GM12892 (cell line): ENCODE measurements at regions not wholly inside any gene's neighbourhood (a gene's known extent, or its start where the extent isn't known, plus 50 kb on each side); places are given as distances from the start of the nearest gene placed in this dataset.

Experiments used
- DNase-seq: peaks from one replicate; pipeline ENCODE4 v3.0.0; 2011; ENCODE audit not compliant: insufficient read length
- FAIRE-seq: peaks from 2 replicates; lab custom pipeline; 2011; peaks lifted over from hg19 to GRCh38; lab: Jason Lieb, UNC
- POLR2A ChIP-seq: IDR thresholded peaks from 2 replicates; pipeline ENCODE4 v1.6.1; 2011; ENCODE audit warnings: low read depth, low read length, control low read depth
- POLR2AphosphoS5 ChIP-seq: IDR thresholded peaks from 2 replicates; pipeline ENCODE4 v1.6.1; 2011; ENCODE audit warnings: low read depth, low read length, control low read depth
- TAF1 ChIP-seq: IDR thresholded peaks from 2 replicates; pipeline ENCODE4 v1.6.1; 2011; ENCODE audit warnings: low read depth, mild to moderate bottlenecking, control low read depth, low read length, borderline replicate concordance

DNA sequence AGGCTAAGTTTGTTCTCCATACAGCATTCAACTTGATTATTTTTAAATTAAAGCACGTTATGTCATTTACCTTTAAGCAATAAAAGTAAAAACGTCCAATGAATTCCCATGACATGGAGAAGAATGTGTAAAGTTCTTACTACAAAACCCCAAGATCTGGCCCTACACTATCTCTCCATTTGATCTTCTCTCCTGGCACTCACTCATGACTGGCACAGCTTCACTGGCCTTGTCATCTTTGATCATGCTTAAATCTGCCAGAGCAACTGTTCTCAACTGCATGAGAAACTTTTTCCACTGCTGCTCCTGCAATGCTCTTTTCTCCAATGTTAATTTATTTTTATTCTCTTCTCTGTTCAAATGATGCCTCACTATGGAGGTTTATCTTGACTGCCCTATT lies 1109.0 kb upstream of the IGFBP7 start:
- FAIRE-seq (no peak), DNase-seq (no peak)
- TF ChIP-seq TAF1 (no peak), POLR2AphosphoS5 (no peak), POLR2A (no peak)

DNA sequence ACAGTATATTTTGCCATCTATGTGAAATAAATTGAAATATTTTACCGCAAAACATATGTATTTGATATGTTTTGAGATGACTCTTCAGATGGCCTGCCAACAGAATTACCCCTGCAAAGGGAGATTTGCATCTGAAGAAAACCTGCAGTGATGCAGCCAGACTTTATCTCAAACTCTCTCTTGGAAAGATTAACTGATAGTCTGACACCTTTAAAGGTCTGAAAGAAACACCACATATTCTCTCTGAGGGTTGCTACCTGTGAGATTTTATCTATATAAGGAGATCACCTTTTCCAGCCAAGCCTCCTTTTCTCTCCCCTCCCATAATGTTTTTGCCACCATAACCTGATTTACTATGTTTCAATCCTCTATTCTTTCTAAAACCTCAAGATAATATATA lies 1106.3 kb upstream of the IGFBP7 start:
- FAIRE-seq (no peak), DNase-seq (no peak)
- no peak for TF ChIP-seq TAF1
- TF ChIP-seq POLR2A = no peak
- no peak for TF ChIP-seq POLR2AphosphoS5

DNA sequence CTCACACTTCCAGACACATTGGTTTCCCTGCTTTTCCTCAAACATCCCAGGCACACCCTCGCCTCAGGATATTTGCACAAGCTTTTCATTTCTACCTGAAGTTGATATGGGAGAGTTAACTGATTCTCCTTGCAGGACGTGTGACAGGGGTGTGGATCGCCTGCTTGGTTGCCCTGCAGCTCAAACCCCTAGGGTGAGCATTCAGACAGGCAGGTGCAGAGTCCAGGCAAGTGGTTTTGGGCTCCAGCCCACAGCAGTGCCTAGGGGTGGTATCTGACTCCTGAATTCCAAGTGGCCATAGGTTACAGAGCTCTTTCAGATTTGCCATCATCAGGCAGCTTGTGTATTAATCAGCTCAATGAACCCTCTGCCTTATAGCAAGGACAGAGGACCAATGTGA lies 1104.2 kb upstream of the IGFBP7 start:
- FAIRE-seq (no peak), DNase-seq (no peak)
- TF ChIP-seq POLR2A (no peak), TAF1 (no peak), POLR2AphosphoS5 (no peak)

DNA sequence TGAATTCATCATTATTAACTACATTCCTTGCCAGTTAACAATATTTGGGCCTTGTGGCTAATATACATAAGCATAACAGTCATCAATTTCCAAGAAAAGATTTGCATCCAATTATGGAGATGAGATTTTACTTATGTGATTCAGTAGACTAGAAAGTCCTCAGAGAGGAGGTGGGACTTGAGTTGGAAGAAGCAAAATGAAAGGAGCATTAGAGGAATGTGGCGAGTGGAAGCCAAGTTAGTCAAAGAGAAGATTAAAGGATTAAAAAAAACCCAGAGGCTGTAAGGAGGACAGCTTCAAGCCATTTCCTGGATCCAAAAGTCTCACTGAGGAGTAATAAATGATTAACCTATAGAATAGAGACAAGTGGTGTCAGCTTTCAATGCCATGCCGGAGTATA lies 1099.4 kb upstream of the IGFBP7 start:
- DNase-seq (no peak), FAIRE-seq (no peak)
- no peak for TF ChIP-seq POLR2AphosphoS5
- no peak for TF ChIP-seq POLR2A
- no peak for TF ChIP-seq TAF1

DNA sequence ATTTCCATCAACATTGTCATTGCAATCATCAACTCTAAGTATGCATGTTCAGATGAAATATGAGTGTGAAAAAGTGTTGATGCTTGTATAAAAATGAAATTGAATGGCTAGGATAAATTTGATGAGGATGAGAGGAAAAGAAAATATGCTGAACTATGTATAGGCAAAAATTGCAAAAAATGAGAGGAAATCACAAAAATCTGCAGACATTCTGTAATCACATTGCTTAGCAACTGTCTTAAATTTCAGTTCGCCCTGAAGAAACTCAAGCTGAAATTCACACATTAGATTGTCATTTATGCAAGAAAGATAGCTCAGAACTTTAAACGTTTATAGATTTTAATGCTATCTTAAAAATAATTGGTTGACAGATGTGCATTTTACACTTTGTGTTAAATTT lies 1098.8 kb upstream of the IGFBP7 start:
- DNase-seq (no peak), FAIRE-seq (no peak)
- TF ChIP-seq TAF1 (no peak), POLR2AphosphoS5 (no peak), POLR2A (no peak)

DNA sequence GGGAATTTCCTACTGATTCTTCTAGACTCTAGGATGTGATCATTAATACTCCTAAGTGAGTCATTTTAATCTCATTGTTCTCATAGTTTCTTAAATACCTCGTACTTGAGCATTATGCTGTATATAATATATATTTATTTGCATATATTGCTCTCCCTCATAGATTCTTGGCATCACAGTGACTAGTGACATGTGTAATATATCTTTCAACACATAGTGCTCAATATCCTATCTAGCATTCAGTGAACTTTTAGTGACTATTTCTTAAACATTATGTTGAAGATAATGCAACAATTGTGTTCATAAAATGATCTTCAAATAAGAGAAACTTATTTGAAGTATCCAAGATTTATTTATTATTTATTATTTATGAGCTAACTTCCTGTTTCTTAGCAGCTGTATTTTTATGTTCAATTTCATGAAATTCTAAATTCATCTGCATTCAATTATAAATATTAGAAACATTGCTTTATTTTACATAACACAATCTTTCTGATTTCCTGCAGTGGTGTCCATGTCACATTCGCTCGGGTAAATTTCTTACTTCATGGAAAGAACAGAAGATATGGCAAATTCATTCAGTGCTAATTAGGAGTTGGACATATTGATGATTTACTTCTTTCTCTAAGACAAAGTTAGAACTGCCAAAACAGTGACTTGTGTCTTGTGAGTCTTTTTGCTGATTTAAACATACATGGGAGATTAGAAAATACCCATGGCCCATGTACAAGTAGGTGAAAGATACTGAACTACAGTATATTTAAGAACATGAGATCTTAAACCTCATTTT lies 1095.5 kb upstream of the IGFBP7 start:
- FAIRE-seq (no peak), DNase-seq (no peak)
- TF ChIP-seq TAF1 (no peak), POLR2AphosphoS5 (no peak), POLR2A (no peak)

DNA sequence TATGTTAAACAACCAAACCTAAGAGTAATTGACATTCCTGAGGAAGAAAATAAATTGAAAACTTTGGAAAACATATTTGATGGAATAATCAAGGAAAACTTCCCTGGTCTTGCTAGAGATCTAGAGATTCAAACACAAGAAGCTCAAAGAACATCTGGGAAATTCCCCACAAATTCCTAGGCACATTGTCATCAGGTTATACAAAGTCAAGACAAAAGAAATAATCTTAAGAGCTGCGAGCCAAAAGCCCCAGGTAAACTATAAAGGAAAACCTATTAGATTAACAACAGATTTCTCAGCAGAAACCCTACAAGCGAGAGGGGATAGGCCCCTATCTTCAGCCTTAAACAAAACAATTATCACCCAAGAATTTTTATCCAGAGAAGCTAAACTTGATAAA lies 1082.0 kb upstream of the IGFBP7 start:
- TF ChIP-seq POLR2A (no peak), POLR2AphosphoS5 (no peak)
- no peak for DNase-seq
- no peak for FAIRE-seq

DNA sequence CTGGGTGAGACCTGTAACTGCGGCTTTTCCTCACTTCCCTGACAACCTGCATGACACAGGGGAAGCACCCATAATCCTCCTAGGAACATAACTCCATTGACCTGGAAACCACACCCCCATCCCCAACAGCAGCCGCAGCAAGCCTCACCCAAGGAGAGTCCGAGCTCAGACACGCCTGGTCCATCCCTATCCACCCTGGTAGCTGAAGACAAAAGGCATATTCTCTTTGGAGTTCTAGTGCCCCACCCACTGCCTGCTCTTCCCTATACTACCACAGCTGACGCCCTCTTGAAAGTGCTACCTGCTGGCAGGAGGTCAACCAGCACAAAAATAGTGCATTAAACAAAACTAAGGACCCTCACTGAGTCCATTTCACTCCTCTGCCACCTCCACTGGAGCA lies 1080.9 kb upstream of the IGFBP7 start:
- FAIRE-seq (no peak), DNase-seq (no peak)
- TF ChIP-seq POLR2AphosphoS5 (no peak), POLR2A (no peak), TAF1 (no peak)

DNA sequence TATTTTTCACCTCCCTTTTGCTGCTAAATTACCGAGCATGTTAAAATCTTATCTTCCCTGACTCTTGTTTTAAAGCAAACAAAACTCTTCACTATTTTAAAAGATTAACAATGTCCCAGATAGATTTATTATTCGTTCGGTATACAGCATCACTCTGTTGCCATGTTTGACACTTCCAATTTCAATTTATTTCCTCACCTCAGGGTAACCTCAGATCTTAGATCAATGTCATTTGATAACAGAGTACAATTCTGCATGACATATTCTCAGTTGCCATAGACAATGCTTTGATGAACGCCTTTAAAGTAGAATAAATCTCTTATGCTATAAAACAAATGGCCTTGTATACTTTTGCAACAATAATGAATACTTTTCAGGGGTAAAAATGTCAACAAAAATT lies 1078.1 kb upstream of the IGFBP7 start:
- no peak for TF ChIP-seq TAF1
- no peak for TF ChIP-seq POLR2A
- FAIRE-seq (no peak), DNase-seq (no peak)

DNA sequence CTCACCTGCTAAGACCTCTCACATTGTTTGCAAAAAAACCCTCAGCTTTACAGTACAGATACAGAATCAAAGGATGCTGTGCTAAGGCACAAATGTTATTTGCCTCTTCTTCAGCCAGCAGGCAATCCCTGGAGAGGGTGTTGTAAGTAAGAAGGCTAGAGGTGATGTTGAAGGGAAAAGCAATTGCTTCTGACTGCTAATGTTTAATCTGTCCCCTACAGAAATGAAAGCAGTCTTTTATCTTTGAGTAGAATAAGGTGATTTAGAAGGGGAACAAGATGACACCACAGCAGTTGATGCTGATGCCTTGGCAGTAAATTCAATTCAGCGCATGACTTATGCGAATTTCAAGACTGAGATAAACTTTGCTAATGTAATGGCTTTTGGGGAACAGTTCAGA lies 1064.8 kb upstream of the IGFBP7 start:
- TF ChIP-seq POLR2AphosphoS5 (no peak), TAF1 (no peak), POLR2A (no peak)
- FAIRE-seq (no peak), DNase-seq (no peak)

DNA sequence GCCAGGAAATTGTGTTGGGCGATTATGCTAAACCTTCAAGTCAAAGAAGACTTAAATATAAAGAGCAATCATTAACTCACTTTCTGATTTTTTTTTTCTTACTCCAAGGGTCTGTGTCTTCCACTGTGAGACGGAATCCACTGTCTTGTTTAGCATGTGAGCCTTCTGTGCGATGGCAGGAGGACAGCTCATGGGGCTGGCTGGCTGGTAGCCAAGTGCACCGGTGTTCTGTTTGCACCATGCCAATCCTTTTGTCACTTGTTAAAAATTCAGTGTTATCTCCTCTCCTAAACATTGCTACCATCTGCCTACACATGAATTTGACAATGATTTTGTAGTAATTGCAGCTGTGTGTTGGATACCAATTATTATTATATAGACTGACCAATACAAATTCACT lies 1056.3 kb upstream of the IGFBP7 start:
- no peak for FAIRE-seq
- DNase-seq = no peak
- TF ChIP-seq POLR2AphosphoS5 (no peak), TAF1 (no peak), POLR2A (no peak)

DNA sequence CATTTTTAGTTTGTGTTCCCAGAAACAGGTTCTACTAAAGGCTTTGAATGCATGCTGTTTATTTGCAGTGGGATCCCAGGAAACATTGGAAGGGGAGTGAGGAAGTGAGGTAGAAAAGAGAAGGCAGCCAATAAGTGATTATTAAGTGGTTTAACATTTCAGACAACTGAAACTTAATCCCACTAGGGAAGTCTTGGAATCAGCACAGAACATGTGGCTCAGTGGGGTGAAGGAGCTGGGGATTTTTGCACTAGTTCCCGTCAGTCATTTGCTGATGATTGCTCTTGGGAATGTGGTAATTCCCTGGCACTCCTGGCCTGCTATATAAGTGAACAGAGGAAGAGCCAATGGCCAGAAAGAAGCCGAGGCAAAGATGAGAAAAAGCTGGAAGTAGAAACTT lies 1053.0 kb upstream of the IGFBP7 start:
- no peak for FAIRE-seq
- no peak for DNase-seq
- TF ChIP-seq TAF1 = no peak
- no peak for TF ChIP-seq POLR2AphosphoS5
- TF ChIP-seq POLR2A = no peak
